Adipocyte (in vitro differentiated cells): ENCODE measurements at regions not wholly inside any gene's neighbourhood (a gene's known extent, or its start where the extent isn't known, plus 50 kb on each side); places are given as distances from the start of the nearest gene placed in this dataset.

Experiments
- DNase-seq: peaks from one replicate; pipeline ENCODE4 v3.0.0-alpha.2; 2015; ENCODE audit warnings: low read depth
- H3K27me3 ChIP-seq: replicated peaks from 2 replicates; pipeline ENCODE4 v1.7.0; 2013; ENCODE audit warnings: mild to moderate bottlenecking, low read length, moderate library complexity; ENCODE audit not compliant: control insufficient read depth, insufficient read depth
- H3K36me3 ChIP-seq: 2 replicates; pipeline ENCODE4 v1.7.0; 2013; ENCODE audit warnings: low read length, mild to moderate bottlenecking, moderate library complexity; ENCODE audit not compliant: control insufficient read depth, insufficient read depth, severe bottlenecking
- H3K4me1 ChIP-seq: 2 replicates; pipeline ENCODE4 v1.7.0; 2013; ENCODE audit warnings: mild to moderate bottlenecking, low read length, moderate library complexity; ENCODE audit not compliant: control insufficient read depth, insufficient read depth
- H3K4me3 ChIP-seq: 2 replicates; pipeline ENCODE4 v1.7.0; 2013; ENCODE audit warnings: mild to moderate bottlenecking, low read length, moderate library complexity
- H3K9ac ChIP-seq: 2 replicates; pipeline ENCODE4 v1.7.0; 2013; ENCODE audit warnings: mild to moderate bottlenecking, low read length, moderate library complexity
- H3K9me3 ChIP-seq: 2 replicates; pipeline ENCODE4 v1.7.0; 2013; ENCODE audit warnings: mild to moderate bottlenecking, low read length, moderate library complexity; ENCODE audit not compliant: control insufficient read depth

GRCh38 chr2:180159921-180160320, 152.8 kb upstream of the CWC22 start:
- H3K4me1 ChIP-seq = peaks cover 8% of the 10 kb centered on the region
- H3K27me3 ChIP-seq = no peaks in the 10 kb centered on the region
- no peaks in the 10 kb centered on the region for H3K36me3 ChIP-seq
- no peak overlapping the region for H3K9ac ChIP-seq
- no peak for DNase-seq
- no peak overlapping the region for H3K4me3 ChIP-seq
- no peaks in the 10 kb centered on the region for H3K9me3 ChIP-seq

DNA sequence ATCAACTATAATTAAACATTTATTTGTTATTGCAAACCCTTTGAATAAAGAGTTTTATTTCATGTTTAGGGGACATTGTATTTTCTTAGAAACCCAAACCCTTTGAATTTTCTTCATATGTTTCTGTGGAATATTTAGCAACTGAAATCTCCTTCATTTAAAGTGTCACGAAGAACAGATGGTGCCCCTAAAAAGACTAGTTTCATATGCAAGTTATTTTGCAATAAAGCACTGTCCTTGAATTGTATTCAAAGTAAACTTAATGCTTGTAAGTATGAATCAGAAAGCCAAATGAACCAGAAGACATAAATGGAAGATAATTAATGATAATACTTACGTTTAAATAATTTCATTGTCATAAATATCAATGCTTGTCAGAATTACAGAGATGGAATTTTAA, 151.9 kb upstream of the CWC22 start:
- Histone ChIP-seq H3K27me3 (no peaks in the 10 kb centered on the region), H3K36me3 (no peaks in the 10 kb centered on the region), H3K9me3 (no peaks in the 10 kb centered on the region), H3K9ac (no peak overlapping the region), H3K4me1 (peaks cover 8% of the 10 kb centered on the region), H3K4me3 (no peak overlapping the region)
- peak; percentile 51 for DNase-seq

- no peaks in the 10 kb centered on the region for H3K4me1 ChIP-seq
- H3K36me3 ChIP-seq = no peaks in the 10 kb centered on the region
- H3K4me3 ChIP-seq = no peak overlapping the region
- H3K27me3 ChIP-seq = no peaks in the 10 kb centered on the region
- no peaks in the 10 kb centered on the region for H3K9me3 ChIP-seq
- H3K9ac ChIP-seq = no peak overlapping the region
- no peak for DNase-seq
Measured at GRCh38 chr2:180156651-180157050, 149.6 kb upstream of the CWC22 start.

GRCh38 chr2:180150606-180151005, 143.5 kb upstream of the CWC22 start:
- Histone ChIP-seq H3K4me3 (no peak overlapping the region), H3K4me1 (no peaks in the 10 kb centered on the region), H3K27me3 (no peaks in the 10 kb centered on the region), H3K9ac (no peak overlapping the region), H3K9me3 (no peaks in the 10 kb centered on the region), H3K36me3 (no peaks in the 10 kb centered on the region)
- no peak for DNase-seq

DNA sequence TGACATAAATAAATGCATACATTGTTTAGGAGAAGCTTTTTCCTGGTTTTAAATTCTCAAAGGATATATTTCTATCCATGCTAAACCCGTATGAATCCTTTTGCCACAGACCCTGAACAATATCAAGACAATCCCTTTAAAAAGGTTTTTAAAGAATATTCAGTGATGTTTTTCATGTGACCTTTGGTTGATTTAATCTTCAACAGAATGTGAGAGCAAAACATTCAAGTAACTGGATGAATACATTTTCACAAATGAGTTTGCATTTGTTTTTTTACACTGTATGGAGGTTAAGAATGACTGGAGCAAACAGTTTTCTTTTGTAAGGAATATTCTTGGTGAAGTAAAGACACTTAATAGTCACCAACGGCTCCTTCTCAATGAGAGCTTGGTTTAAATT, 139.4 kb upstream of the CWC22 start:
- Histone ChIP-seq H3K9me3 (no peaks in the 10 kb centered on the region), H3K27me3 (no peaks in the 10 kb centered on the region), H3K4me1 (no peaks in the 10 kb centered on the region), H3K36me3 (no peaks in the 10 kb centered on the region), H3K4me3 (no peak overlapping the region), H3K9ac (no peak overlapping the region)
- no peak for DNase-seq

DNA sequence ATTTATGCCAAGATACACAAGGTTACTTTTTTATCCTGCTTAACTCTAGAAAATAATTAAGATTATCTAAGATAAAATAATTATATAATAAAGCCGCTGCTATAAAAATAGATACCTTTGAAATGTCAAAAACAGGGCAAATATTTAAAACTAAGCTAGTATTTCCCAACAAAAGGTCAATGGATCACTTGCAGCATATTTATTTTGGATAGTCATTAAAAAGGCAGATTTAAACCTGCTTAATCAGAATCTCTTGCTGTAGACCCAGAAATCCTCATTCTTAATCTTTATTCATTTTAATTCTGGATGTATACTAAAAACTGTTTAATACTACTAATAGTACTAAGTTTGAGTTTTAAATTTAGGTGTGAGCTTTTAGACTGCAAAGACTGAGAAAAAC, 139.0 kb upstream of the CWC22 start:
- Histone ChIP-seq H3K36me3 (no peaks in the 10 kb centered on the region), H3K4me3 (no peak overlapping the region), H3K4me1 (no peaks in the 10 kb centered on the region), H3K9me3 (no peaks in the 10 kb centered on the region), H3K9ac (no peak overlapping the region), H3K27me3 (no peaks in the 10 kb centered on the region)
- no peak for DNase-seq

- DNase-seq = no peak
- Histone ChIP-seq H3K9me3 (no peaks in the 10 kb centered on the region), H3K36me3 (no peaks in the 10 kb centered on the region), H3K4me1 (no peaks in the 10 kb centered on the region), H3K27me3 (no peaks in the 10 kb centered on the region), H3K4me3 (no peak overlapping the region), H3K9ac (no peak overlapping the region)
Measured at GRCh38 chr2:180145163-180145562, 138.1 kb upstream of the CWC22 start.

DNA sequence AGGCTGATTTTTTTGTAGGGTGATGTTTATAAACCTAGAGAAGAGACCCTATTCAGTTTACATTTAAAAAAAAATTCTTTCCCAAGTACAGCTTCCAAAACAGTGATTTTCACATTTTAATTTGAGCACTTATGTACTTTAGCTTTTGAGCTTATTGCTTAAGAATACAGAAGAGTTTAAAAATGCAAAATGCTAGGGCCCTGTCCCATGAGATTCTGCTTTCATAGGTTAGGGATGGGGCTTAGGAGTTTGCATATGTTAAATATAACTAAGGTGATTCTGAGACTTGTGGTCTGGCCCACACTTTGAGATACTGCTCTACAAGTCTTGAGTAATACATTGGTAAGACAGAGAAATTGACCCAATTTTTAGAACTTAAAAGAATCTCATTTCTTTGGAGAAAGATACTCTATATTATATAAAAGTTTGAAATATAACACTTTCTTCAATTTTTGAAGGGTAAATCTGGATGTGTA, 137.3 kb upstream of the CWC22 start:
- no peaks in the 10 kb centered on the region for H3K27me3 ChIP-seq
- H3K36me3 ChIP-seq = no peaks in the 10 kb centered on the region
- no peak for DNase-seq
- H3K9ac ChIP-seq = no peak overlapping the region
- H3K4me1 ChIP-seq = no peaks in the 10 kb centered on the region
- H3K9me3 ChIP-seq = no peaks in the 10 kb centered on the region
- no peak overlapping the region for H3K4me3 ChIP-seq

DNA sequence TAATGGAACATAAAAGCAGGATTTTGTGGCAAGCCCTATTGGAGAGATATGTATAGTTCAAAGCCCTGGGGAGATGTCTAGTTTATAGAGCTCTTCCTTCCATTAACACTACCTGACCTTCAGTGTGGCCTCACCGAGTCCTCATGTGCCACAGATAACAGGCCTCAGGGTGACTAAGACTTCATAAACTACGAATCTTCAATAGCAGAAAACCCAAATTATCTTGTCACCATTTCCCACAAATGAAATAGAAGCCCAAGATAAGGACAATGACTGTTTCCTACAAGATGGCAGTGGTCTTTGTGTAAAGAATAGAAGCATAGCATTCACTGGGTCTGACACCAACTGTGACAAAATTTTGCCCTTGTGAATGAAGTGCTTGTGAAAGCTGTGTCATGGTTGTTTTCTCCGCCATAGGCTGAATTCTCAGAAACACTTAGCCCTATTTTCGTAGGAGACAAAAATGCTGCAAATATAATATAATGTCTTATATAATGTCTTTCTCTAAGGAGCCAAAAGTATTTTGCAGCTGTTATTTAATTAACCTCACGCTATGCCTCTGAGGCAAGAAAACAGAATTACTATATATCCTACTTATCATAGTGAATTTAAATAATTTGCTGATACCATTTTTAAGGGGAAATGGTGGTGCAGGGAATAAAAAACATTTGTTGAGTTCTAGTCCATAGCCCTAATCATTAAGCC, 136.7 kb upstream of the CWC22 start:
- H3K27me3 ChIP-seq = no peaks in the 10 kb centered on the region
- no peak overlapping the region for H3K9ac ChIP-seq
- H3K36me3 ChIP-seq = no peaks in the 10 kb centered on the region
- no peaks in the 10 kb centered on the region for H3K4me1 ChIP-seq
- DNase-seq = no peak
- H3K9me3 ChIP-seq = no peaks in the 10 kb centered on the region
- H3K4me3 ChIP-seq = no peak overlapping the region

DNA sequence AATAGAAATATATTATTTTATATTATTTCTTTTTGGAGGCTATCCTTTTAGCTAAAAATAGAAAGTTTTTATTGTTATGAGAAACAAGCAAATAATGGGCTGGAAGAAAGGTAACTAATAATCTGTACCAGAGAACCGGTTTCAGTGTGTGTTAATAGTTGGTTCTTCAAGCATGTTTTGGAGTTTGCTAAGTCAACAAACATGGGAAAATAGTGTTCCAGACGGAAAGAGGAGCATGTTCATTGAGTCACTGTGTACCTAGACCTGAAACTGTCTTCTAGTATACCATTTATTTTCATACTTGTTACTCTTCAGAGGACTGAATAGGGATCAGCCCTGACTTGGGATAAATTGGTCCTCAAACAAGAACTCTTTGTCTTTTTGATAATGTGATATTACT, 134.5 kb upstream of the CWC22 start:
- H3K27me3 ChIP-seq = no peaks in the 10 kb centered on the region
- H3K4me3 ChIP-seq = no peak overlapping the region
- H3K9me3 ChIP-seq = no peaks in the 10 kb centered on the region
- DNase-seq = no peak
- no peaks in the 10 kb centered on the region for H3K4me1 ChIP-seq
- no peak overlapping the region for H3K9ac ChIP-seq
- H3K36me3 ChIP-seq = no peaks in the 10 kb centered on the region

- no peaks in the 10 kb centered on the region for H3K36me3 ChIP-seq
Measured at GRCh38 chr2:180133736-180134135, 126.6 kb upstream of the CWC22 start.

GRCh38 chr2:180130403-180130802, 123.3 kb upstream of the CWC22 start:
- Histone ChIP-seq H3K36me3 (no peaks in the 10 kb centered on the region), H3K9me3 (no peaks in the 10 kb centered on the region), H3K9ac (no peak overlapping the region), H3K4me1 (peaks cover 9% of the 10 kb centered on the region), H3K27me3 (no peaks in the 10 kb centered on the region), H3K4me3 (no peak overlapping the region)
- DNase-seq = peak; percentile 22

More at GRCh38 chr2:180133736-180134135, 126.6 kb upstream of the CWC22 start:
- Histone ChIP-seq H3K4me1 (peaks cover 4% of the 10 kb centered on the region), H3K9ac (no peak overlapping the region), H3K9me3 (no peaks in the 10 kb centered on the region), H3K27me3 (no peaks in the 10 kb centered on the region), H3K4me3 (no peak overlapping the region)
- DNase-seq = no peak
